Natural killer cell (primary cell): ENCODE measurements at regions not wholly inside any gene's neighbourhood (a gene's known extent, or its start where the extent isn't known, plus 50 kb on each side); places are given as distances from the start of the nearest gene placed in this dataset.

Source experiments
- ATAC-seq, 3 donors: fragments of 150-1000 bp in 2 of 3; fragments of 200-7000 bp in 1 of 3; cut with Tn5 transposase; 1 replicate in 1 of 3; 2 replicates in 2 of 3; pipeline ENCODE4 v1.10.0; 2021; ENCODE audit warnings: mild to moderate bottlenecking in 2 of 3, moderate library complexity in 2 of 3
- DNase-seq, 2 donors: peaks; one replicate each; pipeline versions ENCODE4 v3.0.0 to v3.0.0-alpha.2; 2013 to 2021; ENCODE audit warnings: mixed read lengths in 1 of 2
- H3K27ac ChIP-seq: one replicate; pipeline ENCODE4 v1.5.1; 2013; ENCODE audit warnings: mild to moderate bottlenecking, low read length
- H3K27me3 ChIP-seq: one replicate; pipeline ENCODE4 v1.6.1; 2013; ENCODE audit warnings: low read length; ENCODE audit not compliant: control insufficient read depth, insufficient read depth
- H3K36me3 ChIP-seq: one replicate; pipeline ENCODE4 v1.6.1; 2013; ENCODE audit warnings: low read length; ENCODE audit not compliant: control insufficient read depth, insufficient read depth
- H3K4me1 ChIP-seq: one replicate; pipeline ENCODE4 v1.6.1; 2013; ENCODE audit warnings: low read length; ENCODE audit not compliant: control insufficient read depth, insufficient read depth
- H3K4me3 ChIP-seq: one replicate; pipeline ENCODE4 v1.5.1; 2013; ENCODE audit warnings: low read length
- H3K9me3 ChIP-seq: one replicate; pipeline ENCODE4 v1.6.1; 2013; ENCODE audit warnings: low read length; ENCODE audit not compliant: control insufficient read depth, insufficient read depth
- H3K27ac Mint-ChIP-seq, 2 donors: one replicate each; pipeline ENCODE4 v1.8.0; 2022; ENCODE audit warnings: mild to moderate bottlenecking in 2 of 2, mixed read lengths in 2 of 2, moderate library complexity in 1 of 2
- H3K27me3 Mint-ChIP-seq, 2 donors: one replicate each; pipeline ENCODE4 v1.8.0; 2022; ENCODE audit warnings: low read depth in 2 of 2, mixed read lengths in 2 of 2
- H3K36me3 Mint-ChIP-seq: one replicate; pipeline ENCODE4 v1.8.0; 2022; ENCODE audit warnings: mixed read lengths
- H3K4me1 Mint-ChIP-seq, 2 donors: one replicate each; pipeline ENCODE4 v1.8.0; 2022; ENCODE audit warnings: mixed read lengths in 2 of 2
- H3K4me3 Mint-ChIP-seq: one replicate; pipeline ENCODE4 v1.8.0; 2022; ENCODE audit warnings: mild to moderate bottlenecking, moderate library complexity, mixed read lengths
- H3K9me3 Mint-ChIP-seq, 2 donors: one replicate each; pipeline ENCODE4 v1.8.0; 2022; ENCODE audit warnings: mixed read lengths in 2 of 2
- CTCF ChIP-seq: fragments of 200-600 bp; IDR thresholded peaks from one replicate; pipeline ENCODE4 v1.8.0; 2022; ENCODE audit warnings: antibody characterized with exemption
- WGBS: methylation state at CpG from one replicate; pipeline ENCODE4 v1.1.7; 2013; ENCODE audit warnings: missing lambda C conversion rate; ENCODE audit not compliant: insufficient coverage; 5-methylcytosine and 5-hydroxymethylcytosine counted together
- intact Hi-C: fragments of 100-400 bp; cut with micrococcal nuclease; formaldehyde crosslinking; loops from one replicate; pipeline ENCODE4 v1.14.2; 2022

GRCh38 chr2:137748533-137748932, 215.7 kb upstream of the HNMT start:
- ATAC-seq (no peak), DNase-seq (no peak)
- Histone ChIP-seq H3K4me1 (no peaks in the 10 kb centered on the region), H3K27me3 (no peaks in the 10 kb centered on the region), H3K36me3 (no peaks in the 10 kb centered on the region), H3K9me3 (no peaks in the 10 kb centered on the region), H3K4me3 (no peak overlapping the region), H3K27ac (no peak overlapping the region)
- intact Hi-C loops, result no loop called here
- peaks cover 7 to 11% of the 10 kb centered on the region in 2 donors for H3K9me3 Mint-ChIP-seq
- WGBS, result 95% methylated on average over 2 of the region's 3 CpGs
- no peaks in the 10 kb centered on the region for H3K4me1 Mint-ChIP-seq
- no peak overlapping the region for H3K27ac Mint-ChIP-seq
- H3K36me3 Mint-ChIP-seq, result no peaks in the 10 kb centered on the region
- no peak for TF ChIP-seq CTCF
- H3K4me3 Mint-ChIP-seq, result no peak overlapping the region
- H3K27me3 Mint-ChIP-seq, result no peaks in the 10 kb centered on the region

- Mint-ChIP-seq H3K27me3 (no peaks in the 10 kb centered on the region), H3K36me3 (no peaks in the 10 kb centered on the region), H3K4me1 (no peaks in the 10 kb centered on the region), H3K27ac (no peak overlapping the region), H3K9me3 (peaks cover 3 to 13% of the 10 kb centered on the region in 2 donors), H3K4me3 (no peak overlapping the region)
- 37% methylated on average over 5 of the region's 5 CpGs for WGBS
- no peak for ATAC-seq
- Histone ChIP-seq H3K9me3 (no peaks in the 10 kb centered on the region), H3K4me1 (no peaks in the 10 kb centered on the region), H3K27ac (no peak overlapping the region), H3K27me3 (no peaks in the 10 kb centered on the region), H3K4me3 (no peak overlapping the region), H3K36me3 (no peaks in the 10 kb centered on the region)
- intact Hi-C loops, result no loop called here
- TF ChIP-seq CTCF, result no peak
- no peak for DNase-seq
Observed at GRCh38 chr2:137764646-137765045, 199.6 kb upstream of the HNMT start.

GRCh38 chr2:137769406-137769805, 194.9 kb upstream of the HNMT start:
- 46% methylated on average over 1 of the region's 1 CpG for WGBS
- no peak for TF ChIP-seq CTCF
- DNase-seq (no peak), ATAC-seq (no peak)
- Mint-ChIP-seq H3K4me1 (no peaks in the 10 kb centered on the region), H3K27ac (no peak overlapping the region), H3K36me3 (no peaks in the 10 kb centered on the region), H3K9me3 (peaks cover 0 to 9% of the 10 kb centered on the region in 2 donors), H3K27me3 (no peaks in the 10 kb centered on the region), H3K4me3 (no peak overlapping the region)
- Histone ChIP-seq H3K36me3 (no peaks in the 10 kb centered on the region), H3K4me1 (no peaks in the 10 kb centered on the region), H3K9me3 (no peaks in the 10 kb centered on the region), H3K27ac (no peak overlapping the region), H3K27me3 (no peaks in the 10 kb centered on the region), H3K4me3 (no peak overlapping the region)
- intact Hi-C loops, result no loop called here

- Histone ChIP-seq H3K36me3 (no peaks in the 10 kb centered on the region), H3K4me3 (no peak overlapping the region), H3K27ac (no peak overlapping the region), H3K27me3 (no peaks in the 10 kb centered on the region), H3K9me3 (no peaks in the 10 kb centered on the region), H3K4me1 (no peaks in the 10 kb centered on the region)
- Mint-ChIP-seq H3K36me3 (no peaks in the 10 kb centered on the region), H3K9me3 (peaks cover 0 to 11% of the 10 kb centered on the region in 2 donors), H3K27ac (no peak overlapping the region), H3K4me3 (no peak overlapping the region), H3K4me1 (no peaks in the 10 kb centered on the region), H3K27me3 (no peaks in the 10 kb centered on the region)
- DNase-seq (no peak), ATAC-seq (no peak)
- intact Hi-C loops, result no loop called here
- 100% methylated on average over 1 of the region's 1 CpG for whole genome bisulfite sequencing
- no peak for TF ChIP-seq CTCF
Observed at GRCh38 chr2:137770166-137770565, 194.1 kb upstream of the HNMT start.
